ENCODE measurements at regions not wholly inside any gene's neighbourhood (a gene's known extent, or its start where the extent isn't known, plus 50 kb on each side); places are given as distances from the start of the nearest gene placed in this dataset.

GRCh38 chr2:161004379-161004778, 155.8 kb upstream of the TANK start:
- H3K36me3 ChIP-seq (ENCODE audit: control insufficient read depth, insufficient read depth, low read length), result no peaks in the 10 kb centered on the region
- H3K4me1 ChIP-seq (ENCODE audit: control insufficient read depth, insufficient read depth, low read length), result no peaks in the 10 kb centered on the region
- H3K27me3 ChIP-seq (ENCODE audit: control insufficient read depth, insufficient read depth, low read length), result no peaks in the 10 kb centered on the region
- ChIA-PET POLR2A (no interaction called here), CTCF (interaction anchor here (0.7 kb wide), 1 partner anchor 711 kb away, joined by 4 read pairs; no protein-coding TSS in a partner anchor)
- in situ Hi-C loops (cut with HindIII; ENCODE audit: low pct_unique_long_range_greater_than_20kb, low sequenced_read_pairs), result no loop called here
- no peak overlapping the region for H3K27ac ChIP-seq (ENCODE audit: low read length)
- TF ChIP-seq SIN3A (IDR thresholded peaks at IDR 0.05; ENCODE audit: borderline replicate concordance, insufficient read depth, low read depth, low read length), result no peak
- TF ChIP-seq, protein P1, sequence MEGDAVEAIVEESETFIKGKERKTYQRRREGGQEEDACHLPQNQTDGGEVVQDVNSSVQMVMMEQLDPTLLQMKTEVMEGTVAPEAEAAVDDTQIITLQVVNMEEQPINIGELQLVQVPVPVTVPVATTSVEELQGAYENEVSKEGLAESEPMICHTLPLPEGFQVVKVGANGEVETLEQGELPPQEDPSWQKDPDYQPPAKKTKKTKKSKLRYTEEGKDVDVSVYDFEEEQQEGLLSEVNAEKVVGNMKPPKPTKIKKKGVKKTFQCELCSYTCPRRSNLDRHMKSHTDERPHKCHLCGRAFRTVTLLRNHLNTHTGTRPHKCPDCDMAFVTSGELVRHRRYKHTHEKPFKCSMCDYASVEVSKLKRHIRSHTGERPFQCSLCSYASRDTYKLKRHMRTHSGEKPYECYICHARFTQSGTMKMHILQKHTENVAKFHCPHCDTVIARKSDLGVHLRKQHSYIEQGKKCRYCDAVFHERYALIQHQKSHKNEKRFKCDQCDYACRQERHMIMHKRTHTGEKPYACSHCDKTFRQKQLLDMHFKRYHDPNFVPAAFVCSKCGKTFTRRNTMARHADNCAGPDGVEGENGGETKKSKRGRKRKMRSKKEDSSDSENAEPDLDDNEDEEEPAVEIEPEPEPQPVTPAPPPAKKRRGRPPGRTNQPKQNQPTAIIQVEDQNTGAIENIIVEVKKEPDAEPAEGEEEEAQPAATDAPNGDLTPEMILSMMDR (IDR thresholded peaks at IDR 0.05), result peak; percentile 32; the same call in 1 of the 2 replicates
- TF ChIP-seq, protein P2, sequence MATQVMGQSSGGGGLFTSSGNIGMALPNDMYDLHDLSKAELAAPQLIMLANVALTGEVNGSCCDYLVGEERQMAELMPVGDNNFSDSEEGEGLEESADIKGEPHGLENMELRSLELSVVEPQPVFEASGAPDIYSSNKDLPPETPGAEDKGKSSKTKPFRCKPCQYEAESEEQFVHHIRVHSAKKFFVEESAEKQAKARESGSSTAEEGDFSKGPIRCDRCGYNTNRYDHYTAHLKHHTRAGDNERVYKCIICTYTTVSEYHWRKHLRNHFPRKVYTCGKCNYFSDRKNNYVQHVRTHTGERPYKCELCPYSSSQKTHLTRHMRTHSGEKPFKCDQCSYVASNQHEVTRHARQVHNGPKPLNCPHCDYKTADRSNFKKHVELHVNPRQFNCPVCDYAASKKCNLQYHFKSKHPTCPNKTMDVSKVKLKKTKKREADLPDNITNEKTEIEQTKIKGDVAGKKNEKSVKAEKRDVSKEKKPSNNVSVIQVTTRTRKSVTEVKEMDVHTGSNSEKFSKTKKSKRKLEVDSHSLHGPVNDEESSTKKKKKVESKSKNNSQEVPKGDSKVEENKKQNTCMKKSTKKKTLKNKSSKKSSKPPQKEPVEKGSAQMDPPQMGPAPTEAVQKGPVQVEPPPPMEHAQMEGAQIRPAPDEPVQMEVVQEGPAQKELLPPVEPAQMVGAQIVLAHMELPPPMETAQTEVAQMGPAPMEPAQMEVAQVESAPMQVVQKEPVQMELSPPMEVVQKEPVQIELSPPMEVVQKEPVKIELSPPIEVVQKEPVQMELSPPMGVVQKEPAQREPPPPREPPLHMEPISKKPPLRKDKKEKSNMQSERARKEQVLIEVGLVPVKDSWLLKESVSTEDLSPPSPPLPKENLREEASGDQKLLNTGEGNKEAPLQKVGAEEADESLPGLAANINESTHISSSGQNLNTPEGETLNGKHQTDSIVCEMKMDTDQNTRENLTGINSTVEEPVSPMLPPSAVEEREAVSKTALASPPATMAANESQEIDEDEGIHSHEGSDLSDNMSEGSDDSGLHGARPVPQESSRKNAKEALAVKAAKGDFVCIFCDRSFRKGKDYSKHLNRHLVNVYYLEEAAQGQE (IDR thresholded peaks at IDR 0.05; ENCODE audit: insufficient read depth in 1 of 2, low read depth in 2 of 2, low read length in 1 of 2), result no peak
- TF ChIP-seq TCF7L2 (IDR thresholded peaks at IDR 0.05; ENCODE audit: low read depth, low read length), result no peak
- no peak for TF ChIP-seq POLR2AphosphoS5 (IDR thresholded peaks at IDR 0.05; ENCODE audit: low read depth, low read length)
- ATAC-seq (no peak), DNase-seq (ENCODE audit: low read depth, low spot score) (no peak)
- no peaks in the 10 kb centered on the region for H3K9me3 ChIP-seq (ENCODE audit: control insufficient read depth, insufficient read depth, low read depth, low read length)
- intact Hi-C loops (cut with micrococcal nuclease; ENCODE audit: unreplicated experiment), result no loop called here
- no TSS peak for BruUV-seq (replicated peaks)
- H3K4me3 ChIP-seq (ENCODE audit: low read depth in 2 of 2, low read length in 2 of 2), result no peak overlapping the region

DNA sequence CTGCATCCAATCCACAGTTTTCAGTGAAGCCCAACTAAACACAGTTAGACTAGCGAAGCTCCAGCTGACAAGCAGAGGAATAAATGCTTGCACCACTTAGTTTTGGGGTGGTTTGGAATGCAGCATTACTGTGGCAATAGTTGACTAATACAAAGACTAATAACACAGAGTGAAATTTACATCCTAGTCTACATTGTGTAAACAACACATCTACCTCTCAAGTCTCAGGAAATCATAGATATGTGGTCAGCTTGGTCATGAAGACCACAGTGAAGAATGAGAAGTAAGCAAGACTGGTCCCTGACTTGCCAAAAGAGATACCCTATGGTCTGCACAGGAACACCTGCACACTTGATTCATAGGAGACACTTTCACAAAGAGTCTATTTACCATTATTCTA, 155.1 kb upstream of the TANK start:
- POLR2A ChIA-PET, result no interaction called here
- H3K36me3 ChIP-seq (ENCODE audit: control insufficient read depth, insufficient read depth, low read length), result no peaks in the 10 kb centered on the region
- BruUV-seq (replicated peaks), result no TSS peak
- TF ChIP-seq POLR2AphosphoS5 (IDR thresholded peaks at IDR 0.05; ENCODE audit: low read depth, low read length), result no peak
- TF ChIP-seq SIN3A (IDR thresholded peaks at IDR 0.05; ENCODE audit: borderline replicate concordance, insufficient read depth, low read depth, low read length), result no peak
- TF ChIP-seq, protein P2 (IDR thresholded peaks at IDR 0.05; ENCODE audit: insufficient read depth in 1 of 2, low read depth in 2 of 2, low read length in 1 of 2), result no peak
- H3K9me3 ChIP-seq (ENCODE audit: control insufficient read depth, insufficient read depth, low read depth, low read length), result no peaks in the 10 kb centered on the region
- no peaks in the 10 kb centered on the region for H3K27me3 ChIP-seq (ENCODE audit: control insufficient read depth, insufficient read depth, low read length)
- DNase-seq (ENCODE audit: low read depth, low spot score) (no peak), ATAC-seq (no peak)
- CTCF ChIA-PET, result no interaction called here
- in situ Hi-C loops (cut with HindIII; ENCODE audit: low pct_unique_long_range_greater_than_20kb, low sequenced_read_pairs), result no loop called here
- H3K4me3 ChIP-seq (ENCODE audit: low read depth in 2 of 2, low read length in 2 of 2), result no peak overlapping the region
- intact Hi-C loops (cut with micrococcal nuclease; ENCODE audit: unreplicated experiment), result no loop called here
- no peak overlapping the region for H3K27ac ChIP-seq (ENCODE audit: low read length)
- no peaks in the 10 kb centered on the region for H3K4me1 ChIP-seq (ENCODE audit: control insufficient read depth, insufficient read depth, low read length)

All from Panc1 (cell line).